CD14-positive monocyte (primary cell): ENCODE measurements at regions not wholly inside any gene's neighbourhood (a gene's known extent, or its start where the extent isn't known, plus 50 kb on each side); places are given as distances from the start of the nearest gene placed in this dataset.

Experiments used
- DNase-seq, 3 donors: peaks; one replicate each; pipeline ENCODE4 v3.0.0-alpha.2; 2011 to 2022
- H2AFZ ChIP-seq: 2 replicates; pipeline ENCODE4 v1.6.0; 2012; ENCODE audit warnings: mild to moderate bottlenecking, low read depth, low read length, inconsistent platforms; ENCODE audit not compliant: insufficient read depth, poor library complexity, severe bottlenecking
- H3K27ac ChIP-seq, 2 donors: 1 replicate in 1 of 2; 2 replicates in 1 of 2; pipeline ENCODE4 v1.5.1; 2012 to 2013; ENCODE audit warnings: low read length in 2 of 2, control low read depth in 1 of 2, inconsistent platforms in 1 of 2, low read depth in 1 of 2, mild to moderate bottlenecking in 1 of 2
- H3K27me3 ChIP-seq, 2 donors: one replicate each; pipeline versions ENCODE4 v1.6.0 to v1.6.1; 2011 to 2013; ENCODE audit warnings: low read length in 2 of 2; ENCODE audit not compliant: control insufficient read depth in 2 of 2, insufficient read depth in 2 of 2
- H3K36me3 ChIP-seq, 2 donors: replicated peaks in 1 of 2; 1 replicate in 1 of 2; 2 replicates in 1 of 2; pipeline versions ENCODE4 v1.5.1 to v1.6.1; 2012 to 2013; ENCODE audit warnings: low read length in 2 of 2, control low read depth in 1 of 2, inconsistent platforms in 1 of 2, mild to moderate bottlenecking in 1 of 2; ENCODE audit not compliant: insufficient read depth in 2 of 2, control insufficient read depth in 1 of 2
- H3K4me1 ChIP-seq, 2 donors: 1 replicate in 1 of 2; 2 replicates in 1 of 2; pipeline versions ENCODE4 v1.5.1 to v1.6.1; 2012 to 2013; ENCODE audit warnings: low read length in 2 of 2, control low read depth in 1 of 2, inconsistent platforms in 1 of 2, mild to moderate bottlenecking in 1 of 2, moderate library complexity in 1 of 2; ENCODE audit not compliant: insufficient read depth in 2 of 2, control insufficient read depth in 1 of 2
- H3K4me2 ChIP-seq: replicated peaks from 2 replicates; pipeline ENCODE3; 2012; ENCODE audit warnings: low read length, moderate library complexity, mild to moderate bottlenecking; ENCODE audit not compliant: poor library complexity, severe bottlenecking; ENCODE audit errors: extremely low read depth
- H3K4me3 ChIP-seq, 3 experiments: fragments of 200-600 bp in 1 of 3; sonication (generic) in 1 of 3; replicated peaks in 1 of 3; 1 replicate in 2 of 3; 2 replicates in 1 of 3; pipeline ENCODE4 v1.5.1; 2011 to 2013; ENCODE audit warnings: low read length in 3 of 3, mild to moderate bottlenecking in 3 of 3, control low read depth in 2 of 3, low read depth in 2 of 3, inconsistent platforms in 1 of 3, moderate library complexity in 1 of 3
- H3K79me2 ChIP-seq: 2 replicates; pipeline ENCODE4 v1.6.0; 2012; ENCODE audit warnings: mild to moderate bottlenecking, control low read depth, inconsistent platforms, low read length, moderate library complexity; ENCODE audit not compliant: insufficient read depth
- H3K9ac ChIP-seq: 2 replicates; pipeline ENCODE4 v1.6.0; 2017; ENCODE audit warnings: low read length, mild to moderate bottlenecking; ENCODE audit not compliant: insufficient read depth, poor library complexity, severe bottlenecking
- H3K9me3 ChIP-seq, 2 donors: replicated peaks in 1 of 2; 1 replicate in 1 of 2; 2 replicates in 1 of 2; pipeline versions ENCODE4 v1.5.1 to v1.6.1; 2012 to 2013; ENCODE audit warnings: low read length in 2 of 2, control low read depth in 1 of 2; ENCODE audit not compliant: control insufficient read depth in 1 of 2, insufficient read depth in 1 of 2
- H4K20me1 ChIP-seq: 2 replicates; pipeline ENCODE4 v1.6.0; 2012; ENCODE audit warnings: mild to moderate bottlenecking, low read length, control low read depth, moderate library complexity; ENCODE audit not compliant: insufficient read depth
- H3K27ac Mint-ChIP-seq, 7 donors: one replicate each; pipeline ENCODE4 v1.8.0; 2020; ENCODE audit warnings: mild to moderate bottlenecking in 7 of 7, mixed read lengths in 7 of 7, moderate library complexity in 6 of 7, inconsistent platforms in 2 of 7
- H3K27me3 Mint-ChIP-seq, 3 donors: one replicate each; pipeline ENCODE4 v1.8.0; 2021 to 2022; ENCODE audit warnings: low read depth in 3 of 3, mild to moderate bottlenecking in 3 of 3, mixed read lengths in 3 of 3, moderate library complexity in 3 of 3, inconsistent platforms in 1 of 3
- H3K36me3 Mint-ChIP-seq, 2 donors: one replicate each; pipeline ENCODE4 v1.8.0; 2020; ENCODE audit warnings: mixed read lengths in 2 of 2, inconsistent platforms in 1 of 2, mild to moderate bottlenecking in 1 of 2
- H3K4me1 Mint-ChIP-seq: one replicate; pipeline ENCODE4 v1.8.0; 2020; ENCODE audit warnings: mild to moderate bottlenecking, mixed read lengths
- H3K4me3 Mint-ChIP-seq, 2 donors: one replicate each; pipeline ENCODE4 v1.8.0; 2020; ENCODE audit warnings: mild to moderate bottlenecking in 2 of 2, mixed read lengths in 2 of 2, moderate library complexity in 1 of 2
- H3K9me3 Mint-ChIP-seq, 7 donors: one replicate each; pipeline ENCODE4 v1.8.0; 2020 to 2022; ENCODE audit warnings: mixed read lengths in 7 of 7, mild to moderate bottlenecking in 6 of 7, moderate library complexity in 6 of 7, inconsistent platforms in 2 of 7
- WGBS: methylation state at CpG from one replicate; pipeline ENCODE4 v1.1.5; 2013; ENCODE audit warnings: missing lambda C conversion rate; ENCODE audit not compliant: insufficient coverage; 5-methylcytosine and 5-hydroxymethylcytosine counted together
- intact Hi-C, 2 donors: fragments of 100-400 bp; cut with micrococcal nuclease; formaldehyde crosslinking; loops; one replicate each; pipeline versions ENCODE4 v1.15.0 to v1.15.1; 2023
- TF ChIP-seq, protein P1 (sequence below): fragments of 200-600 bp; IDR thresholded peaks from one replicate; pipeline ENCODE4 v1.8.0; 2022; ENCODE audit warnings: antibody characterized with exemption, mild to moderate bottlenecking

DNA sequence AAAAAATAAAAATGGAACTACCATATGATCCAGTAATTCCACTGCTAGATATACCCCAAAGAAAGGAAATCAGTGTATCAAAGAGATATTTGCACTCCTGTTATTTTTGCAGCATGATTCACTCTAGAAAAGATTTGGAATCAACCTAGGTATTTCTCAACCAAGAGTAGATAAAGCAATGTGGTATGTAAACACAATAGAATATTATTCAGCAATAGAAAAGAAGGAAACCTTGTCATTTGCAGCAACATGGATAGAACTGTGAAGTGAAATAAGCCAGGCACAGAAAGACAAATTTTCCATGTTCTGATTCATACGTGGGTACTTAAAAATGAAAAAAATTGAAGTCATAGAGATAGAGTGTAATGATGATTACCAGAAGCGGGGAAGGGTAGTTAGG is 362.3 kb upstream of the EPHA5 start:
- intact Hi-C loops, result no loop called here
- 60% methylated on average over 2 of the region's 2 CpGs for WGBS
- no peaks in the 10 kb centered on the region for H4K20me1 ChIP-seq

DNA sequence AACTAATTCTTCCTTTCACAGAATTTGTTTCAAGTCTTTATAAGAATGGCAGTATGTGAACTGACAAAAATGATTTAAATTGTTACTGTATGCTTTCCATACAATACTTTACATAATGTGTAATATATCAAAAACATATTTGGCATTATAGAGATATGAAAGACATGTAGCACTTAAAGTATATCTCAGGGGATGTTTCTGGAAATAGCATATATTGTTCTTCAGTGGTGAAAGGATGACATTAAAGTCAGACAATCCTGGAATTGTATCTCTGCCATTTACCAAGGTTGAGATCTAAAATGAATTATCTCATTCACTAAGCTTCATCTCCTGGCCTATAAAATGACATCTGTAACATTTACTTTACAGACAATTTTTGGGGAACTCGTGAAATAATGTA is 358.4 kb upstream of the EPHA5 start:
- H3K4me1 ChIP-seq, result no peaks in the 10 kb centered on the region
- Mint-ChIP-seq H3K27me3 (no peaks in the 10 kb centered on the region), H3K9me3 (peaks cover 0 to 6% (median 3%) of the 10 kb centered on the region in 7 donors), H3K27ac (no peak overlapping the region), H3K4me1 (no peaks in the 10 kb centered on the region), H3K36me3 (no peaks in the 10 kb centered on the region), H3K4me3 (no peak overlapping the region)
- no peaks in the 10 kb centered on the region for H3K79me2 ChIP-seq
- no peak overlapping the region for H3K27ac ChIP-seq
- no peak overlapping the region for H3K4me3 ChIP-seq
- intact Hi-C loops, result no loop called here
- H3K27me3 ChIP-seq, result no peaks in the 10 kb centered on the region
- no peaks in the 10 kb centered on the region for H4K20me1 ChIP-seq
- TF ChIP-seq, protein P1, sequence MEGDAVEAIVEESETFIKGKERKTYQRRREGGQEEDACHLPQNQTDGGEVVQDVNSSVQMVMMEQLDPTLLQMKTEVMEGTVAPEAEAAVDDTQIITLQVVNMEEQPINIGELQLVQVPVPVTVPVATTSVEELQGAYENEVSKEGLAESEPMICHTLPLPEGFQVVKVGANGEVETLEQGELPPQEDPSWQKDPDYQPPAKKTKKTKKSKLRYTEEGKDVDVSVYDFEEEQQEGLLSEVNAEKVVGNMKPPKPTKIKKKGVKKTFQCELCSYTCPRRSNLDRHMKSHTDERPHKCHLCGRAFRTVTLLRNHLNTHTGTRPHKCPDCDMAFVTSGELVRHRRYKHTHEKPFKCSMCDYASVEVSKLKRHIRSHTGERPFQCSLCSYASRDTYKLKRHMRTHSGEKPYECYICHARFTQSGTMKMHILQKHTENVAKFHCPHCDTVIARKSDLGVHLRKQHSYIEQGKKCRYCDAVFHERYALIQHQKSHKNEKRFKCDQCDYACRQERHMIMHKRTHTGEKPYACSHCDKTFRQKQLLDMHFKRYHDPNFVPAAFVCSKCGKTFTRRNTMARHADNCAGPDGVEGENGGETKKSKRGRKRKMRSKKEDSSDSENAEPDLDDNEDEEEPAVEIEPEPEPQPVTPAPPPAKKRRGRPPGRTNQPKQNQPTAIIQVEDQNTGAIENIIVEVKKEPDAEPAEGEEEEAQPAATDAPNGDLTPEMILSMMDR, result no peak
- no peak for DNase-seq
- no peak overlapping the region for H3K9ac ChIP-seq
- H3K36me3 ChIP-seq, result no peaks in the 10 kb centered on the region
- H3K9me3 ChIP-seq, result no peaks in the 10 kb centered on the region
- no peak overlapping the region for H2AFZ ChIP-seq
- no peak overlapping the region for H3K4me2 ChIP-seq
- no CpG with 5 or more reads among the region's 1 CpG for WGBS

More for the DNA sequence above, 362.3 kb upstream of the EPHA5 start:
- Histone ChIP-seq H3K9me3 (no peaks in the 10 kb centered on the region), H3K4me3 (no peak overlapping the region), H2AFZ (no peak overlapping the region), H3K36me3 (no peaks in the 10 kb centered on the region), H3K27ac (no peak overlapping the region), H3K4me2 (no peak overlapping the region), H3K4me1 (no peaks in the 10 kb centered on the region), H3K79me2 (no peaks in the 10 kb centered on the region), H3K9ac (no peak overlapping the region), H3K27me3 (no peaks in the 10 kb centered on the region)
- H3K36me3 Mint-ChIP-seq, result no peaks in the 10 kb centered on the region
- H3K27ac Mint-ChIP-seq, result no peak overlapping the region
- H3K4me3 Mint-ChIP-seq, result no peak overlapping the region
- no peaks in the 10 kb centered on the region for H3K27me3 Mint-ChIP-seq
- no peak for DNase-seq
- peaks cover 0 to 4% (median 2%) of the 10 kb centered on the region in 7 donors for H3K9me3 Mint-ChIP-seq
- TF ChIP-seq, protein P1, result no peak
- no peaks in the 10 kb centered on the region for H3K4me1 Mint-ChIP-seq
